Left renal pelvis (tissue), 4 donors: ENCODE measurements at regions not wholly inside any gene's neighbourhood (a gene's known extent, or its start where the extent isn't known, plus 50 kb on each side); places are given as distances from the start of the nearest gene placed in this dataset.

Experiments used
- DNase-seq, 4 donors: peaks; one replicate each; pipeline ENCODE4 v3.0.0-alpha.2; 2013; ENCODE audit warnings: low read depth in 4 of 4, low spot score in 3 of 4

DNA sequence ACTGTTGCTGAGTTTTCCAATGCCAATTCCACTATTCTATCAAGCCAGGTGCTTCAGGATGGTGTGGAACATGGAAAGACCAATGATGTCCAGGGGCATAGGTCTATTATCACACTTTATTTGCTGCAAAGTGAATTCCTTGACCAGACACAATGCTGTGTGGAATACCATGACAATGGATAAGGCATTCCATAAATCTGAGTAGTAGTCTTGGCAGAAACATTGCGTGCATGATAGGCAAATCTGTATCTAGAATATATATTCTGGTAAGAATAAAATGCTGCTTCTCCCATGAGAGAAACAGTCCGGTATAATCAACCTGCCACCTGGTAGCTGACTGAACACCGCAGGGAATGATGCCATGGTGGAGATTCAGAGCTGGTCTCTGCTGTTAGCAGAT lies 70.0 kb upstream of the ALDH1A3 start:
- no peak for DNase-seq

DNA sequence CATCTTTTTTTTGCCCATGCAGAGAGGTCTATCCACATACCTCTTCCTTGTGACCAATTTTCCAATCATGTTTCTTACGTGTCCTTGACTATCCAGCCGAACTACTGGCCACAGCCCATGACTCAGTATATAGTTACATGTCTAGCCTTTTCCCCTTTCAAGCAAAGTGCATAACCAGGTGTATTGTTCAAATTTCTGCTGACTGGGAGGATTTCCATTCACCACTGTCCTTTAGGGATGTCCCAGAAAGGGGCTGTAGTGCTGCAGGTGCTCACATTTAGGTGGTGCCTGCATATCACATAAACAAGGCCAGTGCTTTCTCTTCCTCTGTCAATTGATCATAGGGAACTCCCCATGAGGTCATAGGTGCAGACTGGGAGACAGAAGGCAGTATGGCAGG lies 69.4 kb upstream of the ALDH1A3 start:
- DNase-seq: no peak

- DNase-seq: no peak
Observed at GRCh38 chr15:100810831-100811230, 68.8 kb upstream of the ALDH1A3 start.

DNA sequence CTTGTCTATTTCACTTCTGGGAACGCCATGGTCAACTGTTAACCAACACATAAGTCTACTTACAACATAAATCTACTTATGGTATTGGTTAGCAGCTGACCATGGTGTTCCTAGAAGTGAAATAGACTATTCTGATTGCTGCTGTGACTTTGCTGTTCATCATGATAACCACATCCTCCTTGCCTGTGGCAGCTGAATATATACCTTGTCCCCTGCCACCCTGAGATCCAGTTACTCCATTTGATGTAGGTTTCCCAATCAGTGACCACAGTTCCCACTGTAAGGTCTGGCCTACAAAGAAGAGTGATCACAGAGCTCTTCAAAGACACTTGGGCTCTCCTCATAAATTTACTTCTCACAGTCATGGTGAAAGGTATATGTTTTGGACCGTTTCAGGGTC lies 66.8 kb upstream of the ALDH1A3 start:
- no peak for DNase-seq

DNA sequence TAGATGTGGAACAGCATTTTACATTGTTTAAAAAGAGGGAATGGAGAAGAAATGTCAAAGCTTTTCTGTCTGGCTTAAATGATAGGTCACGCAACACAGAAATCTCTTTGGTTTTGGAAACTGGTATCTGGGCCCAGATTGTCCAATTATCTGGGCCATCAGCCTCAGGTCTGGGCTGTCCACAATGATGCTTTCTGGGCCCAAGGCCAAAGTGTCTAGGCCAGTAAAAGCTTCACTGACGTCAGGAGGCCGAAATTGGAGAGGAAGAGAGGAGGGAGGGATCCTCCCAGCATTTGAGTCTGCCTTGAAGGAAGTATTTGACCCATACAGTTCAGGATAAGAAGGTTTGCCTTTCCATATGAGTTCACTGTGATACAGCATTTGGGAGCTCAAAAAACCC lies 60.7 kb upstream of the ALDH1A3 start:
- no peak for DNase-seq

- no peak for DNase-seq
Observed at GRCh38 chr15:100820528-100820927, 59.1 kb upstream of the ALDH1A3 start.

- no peak for DNase-seq
Observed at GRCh38 chr15:100821327-100821726, 58.3 kb upstream of the ALDH1A3 start.

DNA sequence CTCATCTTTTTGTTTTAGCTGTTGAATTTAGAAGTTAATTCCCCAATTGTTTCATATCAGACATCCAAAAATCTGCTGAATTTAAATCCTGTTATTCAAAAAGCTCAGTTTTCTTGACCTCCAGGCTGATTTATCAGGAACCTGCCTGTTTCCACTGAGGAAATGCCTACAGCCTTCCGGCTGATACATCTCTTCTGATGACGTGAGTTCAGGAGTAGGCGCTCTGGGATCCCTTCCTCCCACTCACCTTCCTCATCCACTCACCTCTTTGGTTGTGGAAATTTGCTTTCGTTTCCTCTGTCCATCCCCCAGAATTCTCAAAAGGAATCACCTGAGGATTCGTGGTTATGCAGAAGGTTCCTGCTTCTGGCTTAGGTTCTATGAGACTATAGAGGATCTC lies 55.4 kb upstream of the ALDH1A3 start:
- no peak for DNase-seq

DNA sequence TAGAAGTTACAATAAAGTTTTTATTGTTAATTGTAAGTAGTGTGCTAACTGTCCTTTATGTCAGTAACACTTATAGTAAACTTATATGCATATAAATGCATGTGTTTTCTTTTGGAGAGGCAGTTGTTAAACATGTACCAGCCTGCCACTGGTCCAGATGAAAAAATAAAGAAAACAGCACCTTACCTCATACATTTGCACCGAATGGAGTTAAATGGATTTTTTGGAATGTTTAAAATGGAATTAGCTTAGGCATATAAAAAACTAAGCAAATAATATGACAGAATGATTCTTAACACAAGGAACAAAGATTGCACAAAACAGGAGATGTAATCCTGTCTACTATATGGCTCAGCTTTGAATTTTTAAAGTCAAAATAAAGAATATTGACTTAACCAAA lies 50.2 kb upstream of the ALDH1A3 start:
- DNase-seq: no peak
